H1 (cell line): ENCODE measurements at regions not wholly inside any gene's neighbourhood (a gene's known extent, or its start where the extent isn't known, plus 50 kb on each side); places are given as distances from the start of the nearest gene placed in this dataset.

Experiments
- BCL11A ChIP-seq, 2 experiments: IDR thresholded peaks; one replicate each; pipeline ENCODE4 v1.6.1; 2011; ENCODE audit warnings: low read depth in 2 of 2, low read length in 2 of 2, mild to moderate bottlenecking in 2 of 2
- EP300 ChIP-seq, 2 experiments: IDR thresholded peaks; 1 replicate in 1 of 2; 2 replicates in 1 of 2; pipeline ENCODE4 v1.6.1; 2011 to 2012; ENCODE audit warnings: low read depth in 2 of 2, low read length in 2 of 2, mild to moderate bottlenecking in 2 of 2, borderline replicate concordance in 1 of 2, inconsistent platforms in 1 of 2, moderate library complexity in 1 of 2
- RBBP5 ChIP-seq: IDR thresholded peaks from 2 replicates; pipeline ENCODE4 v1.7.1; 2012; ENCODE audit warnings: low read depth, mild to moderate bottlenecking, inconsistent platforms, low read length, moderate library complexity, borderline replicate concordance

DNA sequence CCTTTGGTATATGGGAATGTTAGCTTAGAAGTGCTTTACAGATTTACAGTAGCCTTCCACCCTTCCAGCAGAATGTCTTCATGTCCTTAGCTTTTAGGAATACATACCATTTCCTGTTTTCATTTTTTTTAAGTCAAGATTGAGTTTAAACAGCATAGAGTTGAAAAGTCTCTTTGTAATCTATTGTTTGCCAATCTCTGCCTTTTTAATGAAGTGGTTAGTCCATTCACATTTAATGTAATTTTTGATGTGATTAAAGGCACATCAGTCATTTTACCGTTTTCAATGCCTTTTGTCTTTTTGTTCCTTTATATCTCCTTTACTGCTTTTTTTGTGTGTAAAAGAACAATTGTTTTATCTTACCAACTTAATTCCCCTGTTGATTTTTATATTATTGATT, 233.4 kb upstream of the SMIM21 start:
- no peak for TF ChIP-seq BCL11A (IDR thresholded peaks at IDR 0.05; ENCODE audit: low read depth in 2 of 2, low read length in 2 of 2)
- TF ChIP-seq RBBP5: no peak
- no peak for TF ChIP-seq EP300 (IDR thresholded peaks at IDR 0.05; ENCODE audit: borderline replicate concordance in 1 of 2, low read depth in 2 of 2, low read length in 2 of 2)
